Epidermal melanocyte (primary cell): ENCODE measurements at regions not wholly inside any gene's neighbourhood (a gene's known extent, or its start where the extent isn't known, plus 50 kb on each side); places are given as distances from the start of the nearest gene placed in this dataset.

Experiments
- DNase-seq: peaks from one replicate; pipeline ENCODE4 v3.0.0; 2011; ENCODE audit warnings: low spot score; ENCODE audit not compliant: insufficient read length

GRCh38 chr12:114995891-114996290, 311.9 kb upstream of the TBX3 start:
- DNase-seq: no peak

- no peak for DNase-seq
These were observed 309.2 kb upstream of the TBX3 start for GRCh38 chr12:114993165-114993564.

GRCh38 chr12:114992443-114992842, 308.5 kb upstream of the TBX3 start:
- DNase-seq: no peak

- no peak for DNase-seq
These were observed 306.4 kb upstream of the TBX3 start for GRCh38 chr12:114990381-114990780.

GRCh38 chr12:114986849-114987248, 302.9 kb upstream of the TBX3 start:
- DNase-seq: no peak

- no peak for DNase-seq
These were observed 302.3 kb upstream of the TBX3 start for GRCh38 chr12:114986178-114986714.

GRCh38 chr12:114984634-114985061, 300.7 kb upstream of the TBX3 start:
- DNase-seq: no peak

GRCh38 chr12:114982760-114983159, 298.8 kb upstream of the TBX3 start:
- DNase-seq: no peak

GRCh38 chr12:114981036-114981435, 297.1 kb upstream of the TBX3 start:
- DNase-seq: no peak

- no peak for DNase-seq
These were observed 293.0 kb upstream of the TBX3 start for GRCh38 chr12:114976959-114977358.

- no peak for DNase-seq
These were observed 292.4 kb upstream of the TBX3 start for GRCh38 chr12:114976372-114976771.

- no peak for DNase-seq
These were observed 291.8 kb upstream of the TBX3 start for GRCh38 chr12:114975640-114976310.

- no peak for DNase-seq
These were observed 291.1 kb upstream of the TBX3 start for GRCh38 chr12:114974826-114975639.

GRCh38 chr12:114974333-114974732, 290.4 kb upstream of the TBX3 start:
- DNase-seq: no peak

- no peak for DNase-seq
These were observed 284.8 kb upstream of the TBX3 start for GRCh38 chr12:114968727-114969126.

- DNase-seq: no peak
These were observed 283.2 kb upstream of the TBX3 start for GRCh38 chr12:114967151-114967550.

GRCh38 chr12:114964841-114965240, 280.9 kb upstream of the TBX3 start:
- no peak for DNase-seq

GRCh38 chr12:114963846-114964245, 279.9 kb upstream of the TBX3 start:
- no peak for DNase-seq

GRCh38 chr12:114961491-114961890, 277.5 kb upstream of the TBX3 start:
- DNase-seq: no peak

- DNase-seq: no peak
These were observed 274.6 kb upstream of the TBX3 start for GRCh38 chr12:114958538-114958937.

- DNase-seq: no peak
These were observed 273.2 kb upstream of the TBX3 start for GRCh38 chr12:114957225-114957624.

GRCh38 chr12:114955414-114956014, 271.5 kb upstream of the TBX3 start:
- no peak for DNase-seq
